Adrenal gland (tissue), 5 donors: ENCODE measurements at regions not wholly inside any gene's neighbourhood (a gene's known extent, or its start where the extent isn't known, plus 50 kb on each side); places are given as distances from the start of the nearest gene placed in this dataset.

Experiments used
- CTCF ChIP-seq, 6 experiments: fragments of 450-650 bp in 4 of 6; fragments of 200-600 bp in 2 of 6; sonication (generic) in 1 of 6; IDR thresholded peaks; 1 replicate in 5 of 6; 2 replicates in 1 of 6; pipeline versions ENCODE4 v1.5.1 to v1.8.0; 2016 to 2021; ENCODE audit warnings: antibody characterized with exemption in 6 of 6, mild to moderate bottlenecking in 2 of 6, moderate library complexity in 1 of 6
- POLR2A ChIP-seq, 2 donors: fragments of 450-650 bp; IDR thresholded peaks; one replicate each; pipeline ENCODE4 v1.6.1; 2017; ENCODE audit warnings: antibody characterized with exemption in 2 of 2, mild to moderate bottlenecking in 2 of 2, moderate library complexity in 1 of 2
- donor health status: DM: no; HTN: no; CAD: no.

DNA sequence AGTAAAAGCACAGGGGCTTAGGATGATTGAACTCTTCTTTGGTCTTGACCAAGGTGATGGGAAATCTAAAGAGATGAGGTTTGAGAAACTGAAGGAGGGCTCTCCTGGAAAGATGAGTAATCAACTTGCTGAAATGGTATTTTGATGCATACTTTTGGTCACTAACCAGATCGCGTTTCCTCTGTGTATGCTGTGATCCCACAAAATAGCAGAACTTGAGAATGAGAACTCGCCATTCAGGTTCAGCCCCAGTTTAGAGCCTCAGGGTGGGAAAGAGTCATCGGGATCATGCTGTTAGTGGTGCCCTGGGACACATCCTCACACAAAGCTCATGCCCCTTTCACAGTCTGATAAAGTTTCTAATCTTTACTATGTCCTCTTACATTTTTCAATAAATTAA is 488.8 kb downstream of the ETNK1 start:
- TF ChIP-seq POLR2A (IDR thresholded peaks at IDR 0.05) (no peak), CTCF (IDR thresholded peaks at IDR 0.05) (no peak)
